CD4-positive, alpha-beta T cell treated with Interleukin-12 subunit alpha and Interleukin-12 subunit beta, for 1 hour (primary cell): ENCODE measurements at regions not wholly inside any gene's neighbourhood (a gene's known extent, or its start where the extent isn't known, plus 50 kb on each side); places are given as distances from the start of the nearest gene placed in this dataset.
"Not testable (repeated sequence)": the region's sequence is repeated elsewhere in the genome, so short reads cannot be mapped to it uniquely, and the experiment has no call there.

Experiments
- DNase-seq: peaks from one replicate; pipeline ENCODE4 v3.0.0-alpha.2; 2020

DNA sequence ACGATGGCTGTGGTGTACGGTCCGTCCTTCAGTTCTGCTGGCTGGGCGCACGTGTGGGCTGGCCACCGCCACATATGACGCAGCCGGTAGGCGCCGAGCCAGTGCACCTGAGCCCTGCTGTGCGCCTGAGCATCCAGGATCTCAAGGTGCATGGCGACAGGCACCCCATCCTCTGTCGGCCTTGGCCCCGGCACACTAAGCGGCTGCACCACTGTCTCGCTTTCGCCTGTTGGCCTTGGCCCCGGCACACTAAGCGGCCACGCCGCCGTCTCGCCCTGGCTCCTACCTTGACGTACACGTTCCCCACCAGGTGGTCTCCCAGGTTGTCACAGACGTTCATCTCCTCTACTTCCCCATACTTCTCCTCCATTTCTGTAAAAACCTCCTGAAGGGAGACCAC is 4034.6 kb upstream of the TPTE start:
- DNase-seq: not testable (repeated sequence)

DNA sequence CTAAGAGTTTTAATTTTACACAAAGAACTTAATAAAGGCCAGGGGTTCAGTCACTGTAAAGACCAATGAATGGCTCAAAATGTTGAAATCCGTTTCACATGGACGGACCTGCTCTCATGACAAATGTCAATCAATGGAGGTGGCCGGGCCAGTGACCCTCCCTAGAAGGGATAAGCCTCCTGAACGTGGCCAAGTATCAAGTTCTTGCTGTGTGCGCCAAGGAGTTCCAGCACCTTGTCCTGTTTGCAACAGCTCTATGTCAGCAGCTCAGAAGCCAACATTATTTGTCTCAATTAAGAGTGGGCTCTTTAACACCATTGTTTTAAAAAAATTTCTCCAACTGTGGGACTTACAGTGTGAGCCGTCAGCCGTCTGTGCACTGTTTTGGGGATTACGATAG is 4028.7 kb upstream of the TPTE start:
- DNase-seq: not testable (repeated sequence)

DNA sequence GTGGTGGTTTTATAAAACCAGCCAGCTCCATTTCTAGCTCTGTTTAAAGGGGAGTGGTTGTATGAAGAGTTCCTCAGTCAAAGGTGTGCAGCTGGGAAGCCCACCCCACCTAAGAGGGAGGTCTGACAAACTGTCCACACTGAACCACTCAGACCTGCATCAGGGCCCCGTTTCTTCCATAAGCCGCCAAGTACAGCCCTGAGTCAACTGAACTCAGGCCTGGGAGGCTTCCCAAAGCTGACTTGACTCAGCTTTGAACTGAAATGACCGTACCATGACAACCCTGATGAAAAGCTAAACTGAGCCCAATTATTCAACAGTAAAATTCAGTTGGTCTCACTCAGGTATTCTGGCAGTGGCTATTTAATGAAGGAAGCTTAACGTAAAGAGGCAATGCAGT is 4027.4 kb upstream of the TPTE start:
- not testable (repeated sequence) for DNase-seq

- DNase-seq: not testable (repeated sequence)
Measured at GRCh38 chr21:6496356-6496755, 4025.0 kb upstream of the TPTE start.

DNA sequence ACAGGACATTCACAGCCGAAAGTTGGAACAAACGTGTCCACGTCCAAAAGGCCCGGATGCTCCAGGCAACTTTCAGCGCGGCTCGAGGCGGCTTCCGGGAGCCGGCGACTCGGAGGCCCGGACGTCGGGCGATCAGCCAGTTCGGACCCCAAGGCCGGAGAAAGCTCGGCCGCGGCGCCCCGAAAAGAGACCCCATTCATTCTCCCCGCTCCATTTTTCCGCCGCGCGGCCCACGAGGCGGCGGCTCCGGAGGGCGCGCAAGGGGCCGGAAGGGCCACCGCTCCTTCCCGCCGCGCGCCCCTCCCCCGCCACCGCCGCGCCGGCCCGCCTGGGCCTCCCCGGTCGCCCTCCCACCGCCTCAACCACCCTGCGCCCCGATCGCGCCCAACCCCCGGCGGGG is 4022.7 kb upstream of the TPTE start:
- peak; percentile 15 for DNase-seq

DNA sequence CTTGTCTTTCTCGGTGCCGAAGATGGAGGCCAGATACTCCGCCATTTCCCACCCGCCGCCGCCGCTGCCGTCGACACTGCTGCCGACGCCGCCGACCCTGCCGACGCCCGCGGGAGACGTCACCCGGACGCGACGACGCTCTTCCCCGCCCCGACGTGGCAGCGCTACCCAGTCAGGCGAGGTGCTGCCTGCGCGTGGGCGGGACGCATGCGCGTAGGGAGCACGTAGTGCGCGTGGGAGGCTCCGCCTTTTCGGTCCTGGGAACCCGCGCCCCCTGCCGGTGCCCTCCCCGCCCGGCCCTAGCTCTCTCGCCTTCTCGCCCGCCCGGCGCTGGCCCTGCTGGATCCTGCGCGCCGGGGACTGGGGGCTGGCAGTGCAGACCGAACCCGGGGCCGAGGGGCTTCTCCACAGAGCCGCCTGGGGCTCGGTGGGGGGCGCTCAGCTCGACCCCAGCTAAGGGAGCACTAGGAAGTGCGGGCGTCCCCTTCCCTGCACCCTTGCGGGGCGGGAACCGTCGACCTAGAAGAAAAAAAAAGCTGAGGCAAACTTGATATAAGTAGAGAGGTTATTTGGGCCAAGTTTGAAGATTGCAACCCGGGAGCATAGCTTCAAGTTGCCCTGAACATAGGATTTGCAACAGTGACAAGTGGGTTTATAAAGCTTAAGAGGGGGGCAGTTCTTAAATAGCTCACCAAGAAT is 4022.1 kb upstream of the TPTE start:
- DNase-seq: peak; percentile 77

- DNase-seq: not testable (repeated sequence)
Measured at GRCh38 chr21:6499866-6500265, 4021.5 kb upstream of the TPTE start.

DNA sequence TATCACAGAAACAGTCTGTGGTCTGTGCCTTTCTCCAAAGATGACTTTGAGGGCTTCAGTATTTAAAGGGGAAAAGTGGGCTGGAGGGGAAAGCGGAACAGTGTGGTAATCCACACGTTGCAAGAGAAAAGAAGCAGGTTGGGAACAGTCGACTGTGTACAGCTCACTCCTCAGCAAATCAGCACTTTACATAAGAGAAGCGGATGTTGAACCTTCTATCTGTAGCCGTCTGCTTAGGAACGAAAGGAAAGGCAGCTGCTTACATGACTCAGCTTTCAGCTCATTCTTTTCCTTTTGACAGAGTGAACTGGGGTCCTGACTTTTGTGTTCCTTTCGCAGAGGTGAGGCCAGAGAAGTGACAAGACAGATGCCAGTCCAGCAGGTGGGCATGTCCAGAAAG is 4020.7 kb upstream of the TPTE start:
- DNase-seq: not testable (repeated sequence)

- not testable (repeated sequence) for DNase-seq
Measured at GRCh38 chr21:6506167-6506894, 4015.1 kb upstream of the TPTE start.

GRCh38 chr21:6507632-6508031 is 4013.8 kb upstream of the TPTE start:
- DNase-seq: not testable (repeated sequence)

DNA sequence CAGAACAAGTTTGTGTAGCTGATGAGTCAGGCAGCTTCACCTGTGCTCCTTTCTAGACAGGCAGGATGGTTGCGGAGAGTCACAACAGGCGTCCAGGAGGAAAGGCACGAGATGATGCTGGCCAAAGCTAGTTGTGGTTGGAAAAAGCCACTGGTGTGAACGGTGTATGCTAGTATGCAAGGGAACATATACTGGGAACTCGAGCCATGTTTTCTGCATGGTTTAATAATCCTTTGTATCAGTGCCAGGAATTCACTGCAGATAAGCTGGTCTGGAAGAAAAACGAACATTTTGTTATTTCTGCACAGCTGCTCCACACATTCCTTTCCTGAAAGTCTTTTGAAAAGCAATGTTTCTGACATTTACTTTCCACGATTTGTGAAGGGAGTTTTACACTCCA is 3999.6 kb upstream of the TPTE start:
- DNase-seq: not testable (repeated sequence)

GRCh38 chr21:6526213-6526612 is 3995.2 kb upstream of the TPTE start:
- DNase-seq: not testable (repeated sequence)

DNA sequence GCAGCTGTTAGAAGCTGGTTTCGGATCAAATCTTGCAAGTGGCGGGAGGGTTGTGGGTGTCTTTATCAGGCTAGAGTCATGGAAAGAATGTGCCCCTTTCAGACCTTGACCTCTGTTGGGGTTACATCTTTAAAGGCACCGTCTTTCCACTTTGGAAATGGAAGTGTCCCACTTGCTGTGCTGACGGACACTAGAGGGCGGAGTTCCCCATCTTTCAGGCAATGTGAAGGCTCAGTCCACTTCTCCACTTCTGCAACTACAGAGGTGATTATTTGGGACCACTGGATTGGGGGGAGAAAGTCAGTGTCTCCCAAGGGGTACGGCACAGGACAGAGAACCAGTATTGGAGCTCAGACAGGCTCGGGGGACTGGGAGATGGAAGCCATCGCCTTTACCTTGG is 3990.7 kb upstream of the TPTE start:
- not testable (repeated sequence) for DNase-seq

- not testable (repeated sequence) for DNase-seq
Measured at GRCh38 chr21:6533261-6533660, 3988.1 kb upstream of the TPTE start.

DNA sequence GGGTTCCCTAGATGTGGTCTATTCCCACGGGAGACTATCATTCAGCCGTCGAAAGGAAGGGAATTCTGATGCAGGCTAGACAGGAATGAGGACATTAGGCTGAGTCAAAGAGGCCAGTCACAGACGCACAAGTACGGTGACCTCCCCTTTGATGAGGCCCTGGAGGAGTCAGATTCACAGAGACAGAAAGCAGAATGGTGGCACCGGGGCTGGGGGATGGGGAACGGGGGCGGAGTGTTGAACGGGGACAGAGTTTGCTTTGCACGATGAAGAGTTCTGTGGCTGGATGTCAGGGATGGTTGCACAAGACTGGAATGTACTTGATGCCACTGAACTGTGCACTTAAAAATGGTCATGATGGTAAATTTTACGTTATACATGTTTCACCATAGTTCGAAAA is 3983.1 kb upstream of the TPTE start:
- not testable (repeated sequence) for DNase-seq

- DNase-seq: not testable (repeated sequence)
Measured at GRCh38 chr21:6539688-6540087, 3981.7 kb upstream of the TPTE start.

DNA sequence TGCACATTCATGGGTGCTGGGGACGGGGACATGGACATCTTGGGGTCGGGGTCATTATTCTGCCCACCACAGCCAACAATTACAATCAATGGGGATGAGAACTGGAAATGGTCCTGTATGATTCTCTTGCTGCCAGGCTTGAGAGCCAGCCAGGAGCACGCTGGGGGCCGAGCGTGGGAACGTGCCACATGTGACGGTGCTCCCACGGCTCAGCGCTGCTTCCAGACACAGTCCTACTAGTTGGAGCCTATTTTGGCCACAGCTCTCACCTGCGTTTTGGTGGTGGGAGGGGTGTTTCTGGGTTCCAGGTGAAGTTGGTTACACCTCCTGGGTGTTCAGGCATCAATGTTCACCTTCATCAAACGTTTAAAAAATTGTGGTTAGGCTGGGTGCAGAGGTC is 3980.3 kb upstream of the TPTE start:
- DNase-seq: not testable (repeated sequence)

DNA sequence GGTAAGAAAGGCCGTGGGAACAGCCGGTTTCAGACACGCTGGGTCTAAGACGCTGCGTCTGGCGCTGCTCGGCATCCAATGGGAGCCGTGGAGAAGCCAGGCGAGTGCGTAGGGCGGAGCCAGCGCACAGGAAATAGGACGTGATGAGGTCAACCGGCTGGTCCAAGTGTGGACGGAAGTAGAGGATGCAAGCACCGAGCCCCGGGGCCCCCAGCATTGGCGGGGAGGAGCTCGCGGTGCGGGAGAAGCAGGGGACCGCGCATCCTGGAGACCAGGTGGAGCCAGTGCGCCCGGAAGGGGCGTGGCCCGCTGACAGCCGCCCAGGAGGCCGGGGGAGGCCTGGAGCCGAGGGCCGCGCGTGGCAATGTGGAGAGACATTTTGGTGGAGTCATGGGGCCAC is 3976.1 kb upstream of the TPTE start:
- DNase-seq: not testable (repeated sequence)

GRCh38 chr21:6551045-6551444 is 3970.3 kb upstream of the TPTE start:
- DNase-seq: not testable (repeated sequence)

- not testable (repeated sequence) for DNase-seq
Measured at GRCh38 chr21:6553505-6554376, 3967.6 kb upstream of the TPTE start.

DNA sequence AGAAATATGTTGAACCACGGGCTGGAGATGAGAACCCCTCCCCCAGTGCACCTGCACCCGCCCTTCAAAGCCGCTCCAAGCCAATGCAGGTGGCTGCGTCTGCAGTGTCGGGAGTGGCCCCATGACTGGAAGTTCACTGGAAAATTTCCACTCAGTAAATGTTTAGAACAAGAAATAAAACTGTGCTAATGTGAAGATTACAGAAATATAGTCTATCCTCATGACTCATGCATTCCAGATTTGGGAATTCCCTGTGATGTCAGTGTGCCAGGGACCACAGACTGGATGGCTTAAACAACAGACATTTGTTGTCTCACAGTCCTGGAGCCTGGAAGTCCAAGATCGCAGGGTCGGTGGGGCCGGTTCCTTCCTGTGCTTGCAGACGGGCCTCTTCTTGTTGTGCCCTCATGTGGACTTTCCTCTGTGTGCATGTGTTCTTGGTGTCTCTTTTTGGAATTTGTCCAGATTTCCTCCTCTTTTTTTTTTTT is 3967.0 kb upstream of the TPTE start:
- DNase-seq: not testable (repeated sequence)

GRCh38 chr21:6556516-6556915 is 3964.9 kb upstream of the TPTE start:
- not testable (repeated sequence) for DNase-seq

DNA sequence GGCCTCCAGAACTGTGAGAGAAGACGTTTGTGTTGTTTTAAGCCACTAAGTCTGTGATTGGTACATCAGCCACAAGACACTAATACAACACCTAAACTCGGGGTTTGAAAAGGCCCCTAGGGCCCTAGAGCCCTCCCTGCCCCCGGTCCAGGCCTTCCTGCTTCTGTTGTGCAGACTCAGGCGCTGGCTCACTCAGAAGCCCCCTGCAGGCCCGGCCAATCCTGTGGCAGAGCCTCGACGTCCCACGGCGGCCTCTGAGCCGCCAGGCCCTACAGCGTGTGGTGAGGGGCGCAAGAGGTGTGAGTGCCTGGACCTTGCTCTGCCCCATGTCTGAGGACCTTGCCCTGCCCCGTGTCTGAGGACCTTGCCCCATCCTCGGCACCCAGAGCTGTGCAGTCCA is 3964.0 kb upstream of the TPTE start:
- DNase-seq: not testable (repeated sequence)
